GM19193 (cell line): ENCODE measurements at regions not wholly inside any gene's neighbourhood (a gene's known extent, or its start where the extent isn't known, plus 50 kb on each side); places are given as distances from the start of the nearest gene placed in this dataset.

ENCODE experiments used
- POLR2A ChIP-seq: IDR thresholded peaks from 4 replicates; pipeline ENCODE4 v1.6.1; 2011; ENCODE audit not compliant: insufficient read depth, insufficient read length; ENCODE audit errors: extremely low read depth

DNA sequence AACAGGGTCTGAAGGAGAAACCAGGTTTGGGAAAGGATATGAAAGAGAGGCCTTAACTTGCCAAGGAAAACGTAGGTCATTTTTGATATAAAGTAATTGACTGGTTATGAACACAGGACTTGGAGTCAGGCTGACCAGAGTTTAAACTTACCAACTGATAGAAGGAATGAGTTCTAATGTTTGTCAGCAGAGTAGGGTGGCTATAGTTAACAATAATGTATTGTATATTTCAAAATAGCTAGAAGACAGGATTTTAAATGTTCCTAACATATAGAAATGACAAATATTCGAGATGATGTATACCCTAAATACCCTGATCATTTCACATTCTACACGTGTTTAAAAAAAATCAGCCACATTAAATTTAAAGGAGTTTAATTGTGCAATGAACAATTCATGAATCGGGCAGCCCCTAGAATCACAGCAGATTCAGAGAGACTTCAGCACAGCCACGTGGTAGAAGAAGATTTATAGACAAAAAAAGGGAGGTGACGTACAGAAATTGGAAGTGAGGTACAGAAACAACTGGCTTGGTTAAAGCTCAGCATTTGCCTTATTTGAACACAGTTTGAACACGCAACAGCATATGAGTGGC lies 52.5 kb upstream of the PLEKHG7 start:
- TF ChIP-seq POLR2A: no peak

- no peak for TF ChIP-seq POLR2A
Observed at GRCh38 chr12:92649511-92650227, 53.1 kb upstream of the PLEKHG7 start.

- no peak for TF ChIP-seq POLR2A
Observed at GRCh38 chr12:92648242-92649031, 54.4 kb upstream of the PLEKHG7 start.

DNA sequence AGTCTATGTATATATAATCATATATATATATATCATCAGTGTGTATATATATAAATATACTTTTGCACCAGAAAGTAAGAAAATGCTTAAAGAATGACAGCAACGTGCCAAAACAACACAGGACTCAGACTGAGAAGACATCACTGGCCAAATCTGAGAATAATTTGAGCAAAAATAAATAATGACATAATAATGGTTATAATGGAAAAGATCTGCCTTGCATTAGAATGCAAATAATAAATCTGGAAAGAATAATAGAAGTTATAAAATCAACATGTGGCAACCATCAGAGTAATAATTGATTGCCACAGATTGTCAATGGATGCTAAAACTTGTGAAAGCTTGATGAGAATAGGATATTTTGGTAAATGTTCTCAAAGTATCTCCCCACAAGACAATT lies 61.5 kb upstream of the PLEKHG7 start:
- no peak for TF ChIP-seq POLR2A

DNA sequence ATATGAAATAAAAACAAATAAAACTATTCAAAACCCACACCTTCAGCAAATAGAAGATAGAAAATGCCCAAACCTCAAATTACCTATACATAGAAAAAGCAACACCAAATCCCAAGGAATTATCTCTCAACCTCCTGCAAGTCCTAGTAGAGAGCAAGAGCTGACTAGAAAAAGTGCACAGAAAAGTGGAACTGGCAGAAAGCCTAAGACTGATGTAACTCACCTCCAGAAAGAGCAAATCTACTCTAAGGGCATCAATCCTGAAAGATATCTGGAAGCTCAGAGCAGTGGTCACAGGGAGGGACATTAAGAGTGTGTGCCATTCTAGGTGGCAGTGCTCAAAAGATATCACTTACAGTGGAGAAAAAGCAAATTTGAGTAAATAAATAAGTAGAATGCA lies 62.1 kb upstream of the PLEKHG7 start:
- no peak for TF ChIP-seq POLR2A

DNA sequence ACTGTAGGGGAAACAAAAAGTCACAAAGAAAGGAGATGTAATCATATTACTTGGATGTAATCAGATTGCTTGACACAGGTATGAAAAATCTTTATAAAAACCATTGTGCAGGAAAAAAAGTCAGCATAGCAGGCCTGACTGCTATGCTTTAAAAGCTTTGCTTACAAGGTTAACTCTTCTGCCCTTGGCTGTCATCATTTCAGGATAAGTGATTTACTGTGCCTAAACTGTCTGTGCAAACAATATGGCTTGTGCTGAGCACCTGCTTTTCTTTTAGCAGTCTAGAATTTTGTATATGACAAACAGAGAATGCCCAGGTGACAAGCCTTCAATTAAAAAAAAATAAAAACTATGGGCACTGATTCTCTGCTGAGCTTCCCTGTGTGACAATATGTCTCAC lies 63.8 kb upstream of the PLEKHG7 start:
- TF ChIP-seq POLR2A: no peak

DNA sequence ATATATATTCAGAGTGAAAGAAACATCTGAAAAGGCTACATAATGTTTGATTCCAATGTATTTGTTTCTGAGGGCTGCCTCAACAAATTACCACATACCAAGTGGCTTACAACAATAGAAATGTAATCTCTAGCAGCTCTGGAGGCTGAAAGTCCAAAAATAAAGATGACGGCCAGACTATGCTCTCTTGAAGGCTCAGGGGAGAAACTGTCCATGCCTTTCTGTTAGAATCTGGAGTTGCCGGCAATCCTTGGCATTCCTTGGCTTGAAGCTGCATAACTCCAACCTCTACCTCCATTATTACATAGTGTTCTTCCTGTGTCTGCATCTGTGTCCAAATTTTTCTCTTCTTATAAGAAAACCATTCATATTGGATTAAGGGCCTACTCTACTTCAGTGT lies 68.1 kb upstream of the PLEKHG7 start:
- TF ChIP-seq POLR2A: no peak

GRCh38 chr12:92634202-92634601 lies 68.6 kb upstream of the PLEKHG7 start:
- TF ChIP-seq POLR2A: no peak

DNA sequence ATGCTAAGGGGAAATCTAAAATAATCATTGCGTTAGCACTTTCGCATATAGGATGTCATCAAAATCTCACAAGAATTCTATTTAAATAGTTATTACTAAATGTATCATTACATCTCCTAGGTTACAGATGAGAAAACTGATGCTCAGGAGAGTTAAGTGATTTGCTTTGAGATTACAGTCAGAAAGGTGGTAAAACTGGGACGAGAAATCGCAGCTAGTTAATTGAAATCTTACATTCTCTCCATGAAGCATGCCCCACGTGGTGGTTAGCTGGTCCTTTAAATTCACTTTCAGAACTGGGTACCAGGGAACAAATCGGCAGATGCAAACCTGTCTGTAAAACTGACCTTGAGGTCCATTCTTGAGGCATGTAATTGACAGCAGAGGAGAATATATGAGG lies 71.8 kb upstream of the PLEKHG7 start:
- no peak for TF ChIP-seq POLR2A

DNA sequence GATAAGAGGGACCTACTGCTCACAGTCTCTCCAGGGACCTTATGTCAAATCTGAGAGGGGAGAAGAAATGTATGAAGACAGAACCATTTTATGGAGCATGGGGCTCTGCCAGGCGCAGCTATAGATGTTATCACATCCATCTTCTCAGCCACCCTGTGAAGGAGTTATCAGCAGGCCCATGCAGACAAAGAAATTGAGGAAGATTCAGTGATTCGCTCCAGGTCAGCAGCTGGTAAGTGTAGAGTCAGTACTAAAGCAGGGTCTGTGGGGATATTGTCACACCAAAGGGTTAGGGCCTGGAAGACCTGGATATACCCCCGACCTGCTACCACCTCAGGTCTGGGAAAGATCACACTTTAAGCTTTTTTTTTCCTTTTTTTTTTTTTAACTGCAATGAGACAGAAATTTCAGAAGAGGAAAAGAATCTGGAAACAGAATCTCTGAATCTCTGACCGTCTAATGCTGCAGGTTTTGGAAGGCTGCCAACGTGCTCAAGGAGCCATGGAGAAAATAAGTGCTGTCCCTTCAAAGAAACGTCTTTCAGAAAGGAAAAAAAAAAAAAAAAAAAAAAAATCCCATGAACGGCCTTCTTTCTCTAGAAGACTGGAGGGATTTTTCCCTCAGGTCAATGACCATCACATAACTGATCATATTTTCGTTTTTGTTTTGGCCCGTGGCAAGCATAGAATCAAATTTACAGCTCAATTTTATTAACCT lies 73.3 kb upstream of the PLEKHG7 start:
- TF ChIP-seq POLR2A: no peak

- no peak for TF ChIP-seq POLR2A
Observed at GRCh38 chr12:92628476-92628875, 74.3 kb upstream of the PLEKHG7 start.

DNA sequence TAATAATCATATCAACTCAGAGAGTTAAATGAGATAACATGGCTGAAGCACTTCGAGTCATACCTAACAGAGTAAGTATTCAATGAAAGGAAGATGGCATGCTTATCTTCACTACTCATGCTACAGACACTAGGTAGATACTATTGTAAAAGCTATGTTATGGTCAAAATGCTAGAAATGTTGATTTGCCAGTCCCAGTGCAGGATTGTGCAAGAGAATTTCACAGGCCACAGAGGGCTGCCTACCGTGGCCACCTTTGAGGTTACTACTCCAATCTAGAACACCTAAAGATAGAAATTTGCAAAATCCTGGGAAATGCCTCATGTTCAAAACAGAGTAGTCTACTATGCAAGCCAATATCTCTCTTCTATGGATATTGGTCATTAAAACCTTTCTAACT lies 75.3 kb upstream of the PLEKHG7 start:
- no peak for TF ChIP-seq POLR2A

- no peak for TF ChIP-seq POLR2A
Observed at GRCh38 chr12:92625639-92626310, 77.0 kb upstream of the PLEKHG7 start.

GRCh38 chr12:92624236-92624635 lies 78.6 kb upstream of the PLEKHG7 start:
- no peak for TF ChIP-seq POLR2A

DNA sequence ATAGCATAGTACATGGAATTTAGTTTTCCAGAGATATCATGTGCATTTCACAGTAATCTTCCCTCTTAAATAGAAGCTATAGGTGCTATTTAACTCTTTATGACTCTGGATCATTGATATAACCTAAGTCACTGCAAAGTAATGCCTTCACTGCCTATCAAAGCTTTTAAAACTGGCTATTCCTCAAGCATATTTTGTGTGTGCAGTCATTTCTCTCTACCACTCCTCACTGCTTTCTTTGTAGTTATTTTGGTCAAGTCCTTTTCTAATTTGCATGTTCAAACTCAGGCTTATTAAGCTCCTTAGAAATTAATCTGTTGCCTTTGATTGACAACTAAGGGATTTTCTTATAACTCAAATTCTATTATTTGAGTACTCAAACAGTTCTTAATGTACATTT lies 79.4 kb upstream of the PLEKHG7 start:
- no peak for TF ChIP-seq POLR2A
